Urinary bladder (tissue), 4 donors: ENCODE measurements at regions not wholly inside any gene's neighbourhood (a gene's known extent, or its start where the extent isn't known, plus 50 kb on each side); places are given as distances from the start of the nearest gene placed in this dataset. TPM values are rescaled to one million over a fixed set of nuclear protein-coding genes. Genes with fewer than 3 reads are reported as not detected.

ENCODE experiments used
- DNase-seq: peaks from one replicate; pipeline ENCODE4 v3.0.0-alpha.2; 2015; ENCODE audit errors: extremely low spot score
- H3K27ac ChIP-seq: one replicate; pipeline ENCODE4 v1.5.1; 2013; ENCODE audit warnings: low read depth, mild to moderate bottlenecking, moderate library complexity
- H3K36me3 ChIP-seq: one replicate; pipeline ENCODE4 v1.6.1; 2013; ENCODE audit warnings: mild to moderate bottlenecking, moderate library complexity; ENCODE audit not compliant: insufficient read depth
- H3K4me1 ChIP-seq: one replicate; pipeline ENCODE4 v1.6.1; 2013; ENCODE audit warnings: mild to moderate bottlenecking, moderate library complexity; ENCODE audit not compliant: insufficient read depth
- H3K4me3 ChIP-seq: one replicate; pipeline ENCODE4 v1.5.1; 2013; ENCODE audit warnings: low read depth, low read length
- whole genome bisulfite sequencing: extraction: QIAGEN DNeasy Blood & Tissue Kit; methylation state at CpG from one replicate; pipeline ENCODE4 v1.1.7; 2013; 5-methylcytosine and 5-hydroxymethylcytosine counted together
- small RNA-seq: library from RNA; depleted of rRNA; stranded (forward); fragments of <200 nt; gene quantifications from one replicate; pipeline ENCODE3, GENCODE V24; 2014
- donor health status: healthy with polysubstance abuse.
- donor health status: healthy.

GRCh38 chr2:14565666-14566065 lies 66.9 kb upstream of the LRATD1 start:
- Histone ChIP-seq H3K4me3 (no peak overlapping the region), H3K27ac (no peak overlapping the region), H3K36me3 (no peaks in the 10 kb centered on the region), H3K4me1 (no peaks in the 10 kb centered on the region)
- no peak for DNase-seq

GRCh38 chr2:14567561-14567960 lies 65.0 kb upstream of the LRATD1 start:
- Histone ChIP-seq H3K4me3 (no peak overlapping the region), H3K36me3 (no peaks in the 10 kb centered on the region), H3K27ac (no peak overlapping the region), H3K4me1 (no peaks in the 10 kb centered on the region)
- 71% methylated on average over 1 of the region's 1 CpG for WGBS
- no peak for DNase-seq

GRCh38 chr2:14569294-14569693 lies 63.2 kb upstream of the LRATD1 start:
- DNase-seq, result no peak
- no peaks in the 10 kb centered on the region for H3K4me1 ChIP-seq
- no peaks in the 10 kb centered on the region for H3K36me3 ChIP-seq
- no peak overlapping the region for H3K4me3 ChIP-seq
- 77% methylated on average over 3 of the region's 3 CpGs for WGBS
- no peak overlapping the region for H3K27ac ChIP-seq

GRCh38 chr2:14572633-14573032 lies 59.9 kb upstream of the LRATD1 start:
- 61% methylated on average over 2 of the region's 2 CpGs for WGBS

GRCh38 chr2:14577843-14578242 lies 54.7 kb upstream of the LRATD1 start:
- 69% methylated on average over 4 of the region's 4 CpGs for WGBS
- Histone ChIP-seq H3K4me3 (no peak overlapping the region), H3K27ac (no peak overlapping the region), H3K4me1 (no peaks in the 10 kb centered on the region), H3K36me3 (no peaks in the 10 kb centered on the region)
- DNase-seq, result no peak

More at GRCh38 chr2:14572633-14573032, 59.9 kb upstream of the LRATD1 start:
- Histone ChIP-seq H3K27ac (no peak overlapping the region), H3K4me1 (no peaks in the 10 kb centered on the region), H3K4me3 (no peak overlapping the region), H3K36me3 (no peaks in the 10 kb centered on the region)
- DNase-seq, result no peak

Small RNA genes lying in the stretch of these regions (small RNA-seq; reads per million reads assigned to genes)
- not detected for gene RF00017
- not detected for gene RNU6-1288P
